RPMI8226 (cell line): ENCODE measurements at regions not wholly inside any gene's neighbourhood (a gene's known extent, or its start where the extent isn't known, plus 50 kb on each side); places are given as distances from the start of the nearest gene placed in this dataset.
A peak's percentile ranks its signal among the peaks of the same experiment; 100 is the strongest.
"Not testable (repeated sequence)": the region's sequence is repeated elsewhere in the genome, so short reads cannot be mapped to it uniquely, and the experiment has no call there.

Experiments used
- DNase-seq: peaks from one replicate; pipeline ENCODE4 v3.0.0-alpha.2; 2015

- DNase-seq: no peak
These were observed 66.6 kb upstream of the ZNF479 start for GRCh38 chr7:57198801-57199200.

- DNase-seq: no peak
These were observed 67.0 kb upstream of the ZNF479 start for GRCh38 chr7:57199252-57199651.

GRCh38 chr7:57201021-57201894 lies 69.0 kb upstream of the ZNF479 start:
- DNase-seq: no peak

GRCh38 chr7:57201895-57202210 lies 69.6 kb upstream of the ZNF479 start:
- no peak for DNase-seq

GRCh38 chr7:57202274-57202673 lies 70.0 kb upstream of the ZNF479 start:
- DNase-seq: no peak

DNA sequence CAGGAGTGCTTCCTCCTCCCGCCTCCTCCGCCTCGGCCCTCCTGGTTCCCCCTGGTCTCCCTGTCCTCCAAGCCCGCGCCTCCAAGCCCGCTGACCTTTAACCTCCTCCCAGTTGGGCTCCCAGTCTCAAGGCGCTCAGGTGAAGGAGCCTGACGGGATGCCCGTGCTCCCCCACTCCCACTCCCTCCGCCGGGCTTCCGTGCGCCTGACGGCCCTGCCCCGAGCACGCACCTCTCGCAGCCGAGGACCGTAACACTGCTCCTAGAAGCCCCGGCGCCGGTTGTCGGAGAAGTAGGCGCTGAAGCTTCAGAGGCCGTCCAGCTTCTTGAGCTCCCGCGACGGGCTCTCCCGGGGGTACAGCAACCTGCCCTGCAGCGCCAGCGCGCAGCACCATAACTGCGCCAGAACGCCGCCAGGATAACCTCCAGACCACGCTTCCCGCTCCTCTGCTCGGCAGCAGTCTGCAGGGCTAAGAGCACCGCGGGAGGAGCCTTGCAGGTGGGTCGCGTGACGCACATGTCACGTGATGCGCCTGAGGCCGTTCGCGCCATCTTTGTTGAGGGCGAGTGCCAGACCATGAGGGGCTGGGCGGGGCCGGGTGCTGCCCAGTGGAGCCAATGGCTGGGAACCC lies 71.0 kb upstream of the ZNF479 start:
- peak; percentile 60 for DNase-seq

DNA sequence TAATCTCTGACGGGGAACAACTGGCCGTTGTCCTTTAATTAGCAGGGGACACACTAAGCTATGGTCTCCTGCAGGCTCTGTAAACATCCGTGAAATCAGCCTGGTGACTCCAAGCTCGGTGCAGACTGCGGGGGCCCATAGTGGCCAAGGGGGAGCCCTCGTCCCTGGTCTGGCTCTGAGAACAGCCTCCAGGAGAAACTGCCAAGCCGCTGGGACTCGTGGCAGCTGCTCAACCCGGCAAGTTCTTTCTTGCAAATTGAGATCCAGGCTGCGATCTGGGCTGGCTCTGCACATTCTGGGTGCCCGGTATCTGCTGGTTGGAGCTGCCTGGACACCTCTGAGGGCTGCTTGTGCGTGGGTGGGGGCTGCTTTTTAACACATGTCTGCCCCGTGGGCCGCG lies 71.6 kb upstream of the ZNF479 start:
- DNase-seq: not testable (repeated sequence)

DNA sequence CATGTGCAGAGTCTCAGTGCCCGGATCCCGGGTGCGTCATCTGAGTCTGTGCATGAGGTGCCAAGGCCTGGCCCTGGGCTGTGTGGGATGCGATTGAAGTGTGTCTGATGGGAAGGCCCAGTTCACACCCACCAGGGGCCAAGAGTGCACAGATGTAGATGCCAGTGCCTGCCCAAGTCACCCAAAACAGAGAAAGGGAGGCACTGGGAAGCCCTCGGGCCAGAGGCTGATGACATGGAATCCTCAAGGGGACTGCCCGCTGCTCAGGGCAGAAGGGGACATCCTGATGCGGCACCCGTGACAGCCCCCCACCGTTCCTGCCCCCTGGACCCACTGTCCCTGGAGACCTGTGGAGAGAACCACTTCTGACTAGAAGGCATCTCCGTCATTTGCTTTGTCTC lies 72.2 kb upstream of the ZNF479 start:
- DNase-seq: no peak

DNA sequence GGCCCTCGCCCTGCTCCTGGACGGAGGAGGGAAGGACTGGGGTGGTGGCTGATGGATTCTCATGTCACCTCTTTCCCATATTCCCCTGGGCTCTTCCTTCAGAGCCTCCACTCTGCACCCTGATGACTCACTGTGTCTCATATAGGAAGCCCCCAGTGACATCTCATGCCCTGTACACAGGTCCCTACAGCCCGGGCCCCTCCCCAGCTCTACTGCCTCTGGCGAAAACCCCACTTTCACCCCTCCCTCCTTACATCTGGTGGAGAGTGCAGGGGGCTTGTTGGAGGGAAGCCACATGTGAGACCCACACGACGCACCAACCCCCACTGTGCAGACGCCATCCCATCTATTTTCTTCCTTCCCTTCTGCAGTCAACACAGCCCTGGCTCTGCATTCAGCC lies 72.8 kb upstream of the ZNF479 start:
- no peak for DNase-seq

- DNase-seq: no peak
These were observed 75.6 kb upstream of the ZNF479 start for GRCh38 chr7:57207836-57208235.

DNA sequence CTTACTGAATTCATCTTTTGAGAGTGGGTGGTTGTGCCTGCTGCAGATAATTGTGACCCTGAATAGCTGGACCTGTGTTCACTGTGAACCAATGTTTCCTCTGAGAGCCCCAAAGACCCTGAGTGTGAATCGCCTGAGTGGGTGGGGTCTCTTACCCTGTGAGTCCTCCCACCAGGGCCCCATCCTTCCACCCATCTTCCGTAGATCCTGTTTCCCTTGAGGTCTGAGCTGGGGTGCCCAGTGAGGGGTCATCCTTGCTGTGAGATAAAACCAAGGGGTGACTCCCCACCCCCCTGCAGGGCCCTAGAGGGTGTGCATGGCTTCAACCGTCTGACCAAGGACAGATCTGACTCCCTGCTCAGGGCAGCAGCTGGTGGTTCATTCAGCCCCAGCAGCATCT lies 78.0 kb upstream of the ZNF479 start:
- no peak for DNase-seq

DNA sequence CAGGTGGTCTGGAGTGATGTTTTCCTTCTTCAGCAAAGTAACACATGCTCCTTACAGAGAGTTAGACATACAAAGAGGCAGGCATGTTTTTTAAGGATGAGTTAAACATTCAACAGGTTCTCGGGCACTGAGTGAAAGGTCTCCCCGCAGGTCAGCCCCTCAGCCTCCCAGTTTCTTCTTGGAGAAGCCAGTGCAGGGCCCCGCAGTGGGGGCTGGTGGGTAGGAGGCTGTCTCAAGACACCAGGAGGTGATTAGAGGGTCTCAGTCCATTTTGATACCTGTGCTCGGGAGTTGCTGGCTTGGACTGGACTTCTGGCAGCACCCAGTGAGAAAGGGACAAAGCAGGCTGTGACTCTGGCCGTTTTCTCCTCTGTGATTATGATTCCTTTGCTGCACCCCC lies 78.6 kb upstream of the ZNF479 start:
- no peak for DNase-seq

DNA sequence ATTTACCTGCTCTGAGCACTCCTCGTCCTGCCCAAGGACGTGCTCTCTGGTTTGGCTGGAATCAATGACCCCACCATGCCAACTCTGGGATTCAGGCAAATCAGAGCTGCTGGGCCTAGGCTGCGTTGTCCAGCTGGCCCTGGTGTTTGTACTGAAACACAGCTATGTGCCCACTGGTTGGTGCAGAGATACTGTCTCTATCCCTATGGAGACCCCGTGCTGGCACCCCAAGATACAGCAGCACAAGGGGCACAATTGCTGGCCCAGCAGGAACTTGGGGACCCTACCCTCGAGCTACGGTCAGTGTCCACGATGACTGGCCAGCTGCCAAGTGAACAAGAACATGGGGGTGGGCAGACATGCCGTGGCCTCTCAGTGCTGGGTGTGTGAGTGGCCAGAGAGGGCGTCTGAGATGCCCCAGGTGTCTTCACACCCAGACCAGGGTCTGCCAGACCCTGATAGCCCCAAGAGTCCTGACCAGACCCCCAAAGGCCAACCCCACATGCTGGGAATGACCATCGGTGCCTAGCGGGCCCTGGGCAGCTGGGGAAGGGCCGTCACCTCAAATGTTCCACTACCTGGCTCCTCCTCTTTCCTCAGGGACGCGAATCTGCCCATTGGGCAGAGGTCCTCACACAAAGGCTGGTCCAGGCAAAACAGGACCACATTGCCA lies 79.3 kb upstream of the ZNF479 start:
- no peak for DNase-seq

DNA sequence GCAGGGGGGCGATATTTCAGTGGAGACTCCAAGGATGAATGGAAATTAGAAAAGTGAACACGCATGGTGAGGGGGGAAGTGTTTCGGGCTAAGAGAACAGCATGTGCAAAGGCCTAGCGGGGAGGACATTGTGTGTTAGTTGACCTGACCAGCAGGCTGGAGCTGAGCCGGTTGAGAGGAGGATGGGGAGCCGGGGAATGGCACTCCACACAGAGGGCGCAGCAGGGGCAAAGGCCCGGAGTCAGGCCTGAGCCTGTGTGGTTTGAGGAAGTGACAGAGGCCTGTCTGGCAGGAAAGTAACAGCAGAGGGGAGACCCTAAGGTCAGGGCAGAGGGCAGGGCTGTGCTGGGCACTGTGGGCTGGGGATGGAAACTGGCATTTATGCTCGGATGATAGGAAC lies 83.2 kb upstream of the ZNF479 start:
- no peak for DNase-seq

- no peak for DNase-seq
These were observed 84.1 kb upstream of the ZNF479 start for GRCh38 chr7:57216340-57216739.

- no peak for DNase-seq
These were observed 86.0 kb upstream of the ZNF479 start for GRCh38 chr7:57218196-57218716.

- no peak for DNase-seq
These were observed 88.5 kb upstream of the ZNF479 start for GRCh38 chr7:57220746-57221145.

- no peak for DNase-seq
These were observed 93.4 kb upstream of the ZNF479 start for GRCh38 chr7:57225666-57226065.

DNA sequence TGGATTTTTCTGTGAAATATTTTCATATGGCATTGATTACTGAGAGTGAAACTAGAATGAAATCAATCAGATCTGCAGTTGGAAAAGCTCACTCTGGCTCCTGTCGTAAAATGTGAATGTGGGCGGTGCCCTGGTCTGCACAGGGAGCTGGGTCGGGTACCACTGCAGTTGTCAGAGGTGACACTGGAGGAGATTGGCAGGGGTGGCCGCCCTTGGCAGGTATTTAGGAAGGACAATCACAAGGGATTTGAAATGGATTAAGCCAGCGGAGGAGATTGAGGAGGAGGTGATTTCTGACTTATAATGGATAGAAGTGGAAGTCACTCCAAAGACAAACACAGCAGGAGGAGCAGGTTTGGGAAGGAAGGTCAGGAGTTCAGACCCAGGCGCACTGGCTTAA lies 109.0 kb upstream of the ZNF479 start:
- not testable (repeated sequence) for DNase-seq

GRCh38 chr7:57243551-57243950 lies 111.3 kb upstream of the ZNF479 start:
- not testable (repeated sequence) for DNase-seq

DNA sequence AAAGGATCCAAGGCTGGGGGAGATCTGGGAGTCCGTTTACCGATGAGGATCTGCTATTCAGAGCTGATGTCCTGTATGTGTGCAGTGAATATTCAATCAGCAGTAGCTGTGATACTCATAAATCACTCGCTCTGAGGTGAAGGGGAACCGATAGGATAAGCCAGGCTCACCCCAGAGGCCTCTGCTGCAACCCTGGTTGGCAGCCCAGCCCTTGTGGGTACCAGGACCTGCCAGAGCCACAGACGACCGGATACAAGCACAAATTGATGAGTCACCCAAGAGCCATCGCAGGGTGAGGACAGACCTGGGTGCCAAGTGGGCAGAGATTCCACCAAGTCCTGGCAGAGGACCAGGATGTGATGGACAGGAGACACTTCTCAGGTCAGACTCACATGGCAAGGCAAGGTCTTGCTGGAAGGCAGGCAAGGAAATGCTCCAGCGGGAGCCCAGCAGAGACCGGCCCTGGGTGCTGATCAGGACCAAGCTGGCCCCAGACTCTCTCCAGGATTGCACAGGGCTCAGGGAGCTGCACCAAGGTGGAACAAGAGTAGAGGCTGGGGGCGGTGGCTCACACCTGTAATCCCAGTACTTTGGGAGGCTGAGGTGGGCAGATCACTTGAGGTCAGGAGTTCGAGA lies 112.2 kb upstream of the ZNF479 start:
- peak; percentile 41 for DNase-seq

- DNase-seq: no peak
These were observed 113.0 kb upstream of the ZNF479 start for GRCh38 chr7:57245206-57245605.

DNA sequence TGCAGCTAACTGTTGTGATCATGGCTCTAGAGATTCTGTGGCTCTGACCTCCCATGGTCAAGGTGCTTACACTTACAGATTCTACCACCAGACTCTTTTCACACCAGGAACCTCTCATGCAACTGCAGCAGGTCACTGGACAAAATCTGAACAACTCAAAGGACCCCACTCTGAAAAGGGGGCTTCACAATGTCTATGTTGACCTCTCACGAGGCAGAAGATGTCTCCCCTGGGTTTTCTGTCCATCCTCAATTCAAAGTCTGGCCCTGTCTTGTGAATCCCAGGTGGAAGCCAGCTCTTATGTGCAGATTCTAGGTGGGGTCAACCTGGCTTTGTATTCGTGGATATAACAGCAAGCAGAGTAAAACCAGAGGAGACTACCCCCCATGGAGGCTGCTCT lies 118.6 kb upstream of the ZNF479 start:
- no peak for DNase-seq
